CD4-positive, alpha-beta T cell (primary cell): ENCODE measurements at regions not wholly inside any gene's neighbourhood (a gene's known extent, or its start where the extent isn't known, plus 50 kb on each side); places are given as distances from the start of the nearest gene placed in this dataset.

Experiments used
- ATAC-seq: fragments of 200-7000 bp; cut with Tn5 transposase; one replicate; pipeline ENCODE4 v1.10.0; 2022; ENCODE audit warnings: mild to moderate bottlenecking; ENCODE audit not compliant: poor library complexity
- CTCF ChIA-PET: fragments of 350-600 bp; sonication (Branson Sonifier 250); formaldehyde crosslinking; loops from one replicate; lab custom pipeline; 2021; ENCODE audit warnings: antibody characterized with exemption, inconsistent platforms; lab: Charles Lee
- POLR2A ChIA-PET: fragments of 350-600 bp; sonication (Branson Sonifier 250); formaldehyde crosslinking; loops from one replicate; lab custom pipeline; 2021; ENCODE audit warnings: antibody characterized with exemption, inconsistent platforms; lab: Charles Lee
- DNase-seq, 14 experiments: peaks; one replicate each; pipeline ENCODE4 v3.0.0-alpha.2; 2013 to 2020; ENCODE audit warnings: mixed read lengths in 2 of 14
- H3K27ac ChIP-seq, 2 donors: one replicate each; pipeline versions ENCODE4 v1.5.1 to v1.7.0; 2013; ENCODE audit warnings: low read length in 2 of 2, low read depth in 1 of 2, mild to moderate bottlenecking in 1 of 2
- H3K27me3 ChIP-seq, 2 experiments: 1 replicate in 1 of 2; 2 replicates in 1 of 2; pipeline versions ENCODE4 v1.6.1 to v1.7.0; 2013; ENCODE audit warnings: low read length in 2 of 2, control low read depth in 1 of 2, mild to moderate bottlenecking in 1 of 2, moderate library complexity in 1 of 2; ENCODE audit not compliant: insufficient read depth in 2 of 2, control insufficient read depth in 1 of 2
- H3K36me3 ChIP-seq: one replicate; pipeline ENCODE4 v1.6.1; 2013; ENCODE audit warnings: low read length, control low read depth; ENCODE audit not compliant: insufficient read depth
- H3K4me1 ChIP-seq: one replicate; pipeline ENCODE4 v1.6.1; 2013; ENCODE audit warnings: low read length, control low read depth; ENCODE audit not compliant: insufficient read depth
- H3K4me3 ChIP-seq: one replicate; pipeline ENCODE4 v1.5.1; 2013; ENCODE audit warnings: mild to moderate bottlenecking, low read length, moderate library complexity
- H3K9me3 ChIP-seq, 2 experiments: 1 replicate in 1 of 2; 2 replicates in 1 of 2; pipeline versions ENCODE4 v1.6.1 to v1.7.0; 2013; ENCODE audit warnings: low read length in 2 of 2, mild to moderate bottlenecking in 2 of 2, control low read depth in 1 of 2, moderate library complexity in 1 of 2; ENCODE audit not compliant: control insufficient read depth in 1 of 2, insufficient read depth in 1 of 2
- H3K27ac Mint-ChIP-seq: one replicate; pipeline ENCODE4 v1.8.0; 2020; ENCODE audit warnings: mixed read lengths
- H3K27me3 Mint-ChIP-seq: one replicate; pipeline ENCODE4 v1.8.0; 2021; ENCODE audit warnings: mixed read lengths
- H3K36me3 Mint-ChIP-seq: one replicate; pipeline ENCODE4 v1.8.0; 2021; ENCODE audit warnings: low read depth, mixed read lengths
- H3K4me1 Mint-ChIP-seq: one replicate; pipeline ENCODE4 v1.8.0; 2021; ENCODE audit warnings: low read depth, mixed read lengths
- H3K4me3 Mint-ChIP-seq: one replicate; pipeline ENCODE4 v1.8.0; 2020; ENCODE audit warnings: mild to moderate bottlenecking, mixed read lengths
- H3K9me3 Mint-ChIP-seq: one replicate; pipeline ENCODE4 v1.8.0; 2020; ENCODE audit warnings: mixed read lengths
- CTCF ChIP-seq: fragments of 200-600 bp; IDR thresholded peaks from one replicate; pipeline ENCODE4 v1.8.0; 2022; ENCODE audit warnings: antibody characterized with exemption, mild to moderate bottlenecking
- intact Hi-C, 2 experiments: fragments of 100-400 bp; cut with DNase I in 1 of 2; cut with micrococcal nuclease in 1 of 2; formaldehyde crosslinking; loops; one replicate each; pipeline versions ENCODE4 v1.15.1 to v1.9.0; 2023 to 2025; cut with DNase I, micrococcal nuclease

GRCh38 chr1:221940631-221941030 is 198.7 kb upstream of the DUSP10 start:
- no peak for ATAC-seq
- intact Hi-C loops = no loop called here

GRCh38 chr1:221939607-221940006 is 197.7 kb upstream of the DUSP10 start:
- Histone ChIP-seq H3K4me3 (no peak overlapping the region), H3K27me3 (no peaks in the 10 kb centered on the region), H3K4me1 (no peaks in the 10 kb centered on the region), H3K27ac (no peak overlapping the region), H3K36me3 (no peaks in the 10 kb centered on the region), H3K9me3 (no peaks in the 10 kb centered on the region)
- H3K27ac Mint-ChIP-seq = no peak overlapping the region
- ChIA-PET POLR2A (no interaction called here), CTCF (no interaction called here)
- no peaks in the 10 kb centered on the region for H3K27me3 Mint-ChIP-seq
- H3K9me3 Mint-ChIP-seq = peaks cover 5% of the 10 kb centered on the region
- no peak for ATAC-seq
- peak in 1 of 14 experiments; percentile 13 for DNase-seq
- no peaks in the 10 kb centered on the region for H3K4me1 Mint-ChIP-seq
- intact Hi-C loops = no loop called here
- no peak for TF ChIP-seq CTCF
- no peak overlapping the region for H3K4me3 Mint-ChIP-seq
- H3K36me3 Mint-ChIP-seq = no peaks in the 10 kb centered on the region

More at GRCh38 chr1:221940631-221941030, 198.7 kb upstream of the DUSP10 start:
- Histone ChIP-seq H3K36me3 (no peaks in the 10 kb centered on the region), H3K27ac (no peak overlapping the region), H3K4me1 (no peaks in the 10 kb centered on the region), H3K4me3 (no peak overlapping the region), H3K27me3 (no peaks in the 10 kb centered on the region), H3K9me3 (peaks cover 0 to under 1% of the 10 kb centered on the region in 2 experiments)
- Mint-ChIP-seq H3K27me3 (no peaks in the 10 kb centered on the region), H3K9me3 (peaks cover 11% of the 10 kb centered on the region), H3K36me3 (no peaks in the 10 kb centered on the region), H3K27ac (no peak overlapping the region), H3K4me1 (no peaks in the 10 kb centered on the region), H3K4me3 (no peak overlapping the region)
- TF ChIP-seq CTCF = no peak
- ChIA-PET POLR2A (no interaction called here), CTCF (no interaction called here)
- no peak for DNase-seq

- Mint-ChIP-seq H3K36me3 (no peaks in the 10 kb centered on the region), H3K4me1 (no peaks in the 10 kb centered on the region), H3K4me3 (no peak overlapping the region), H3K27me3 (no peaks in the 10 kb centered on the region), H3K9me3 (peaks cover 6% of the 10 kb centered on the region), H3K27ac (no peak overlapping the region)
- Histone ChIP-seq H3K4me3 (no peak overlapping the region), H3K27ac (no peak overlapping the region), H3K9me3 (no peaks in the 10 kb centered on the region), H3K4me1 (no peaks in the 10 kb centered on the region), H3K27me3 (no peaks in the 10 kb centered on the region), H3K36me3 (no peaks in the 10 kb centered on the region)
- intact Hi-C loops = no loop called here
- ATAC-seq (no peak), DNase-seq (no peak)
- ChIA-PET POLR2A (no interaction called here), CTCF (no interaction called here)
- TF ChIP-seq CTCF = no peak
These were observed 195.5 kb upstream of the DUSP10 start for GRCh38 chr1:221937155-221937953.
